Activated CD4-positive, alpha-beta T cell treated with anti-CD3 and anti-CD28 coated beads, Interleukin-2, amount 10 ng/mL, durations not matched to agents 7 days and 5 days (primary cell): ENCODE measurements at regions not wholly inside any gene's neighbourhood (a gene's known extent, or its start where the extent isn't known, plus 50 kb on each side); places are given as distances from the start of the nearest gene placed in this dataset.
"Not testable (repeated sequence)": the region's sequence is repeated elsewhere in the genome, so short reads cannot be mapped to it uniquely, and the experiment has no call there.

ENCODE experiments used
- CTCF ChIA-PET: fragments of 350-600 bp; sonication (Branson Sonifier 250); formaldehyde crosslinking; loops from one replicate; lab custom pipeline; 2021; ENCODE audit warnings: antibody characterized with exemption; lab: Charles Lee
- POLR2A ChIA-PET: fragments of 350-600 bp; sonication (Branson Sonifier 250); formaldehyde crosslinking; loops from one replicate; lab custom pipeline; 2021; ENCODE audit warnings: antibody characterized with exemption; lab: Charles Lee
- DNase-seq: peaks from one replicate; pipeline ENCODE4 v3.0.0-alpha.2; 2020
- H3K27ac Mint-ChIP-seq: one replicate; pipeline ENCODE4 v1.8.0; 2021; ENCODE audit warnings: mild to moderate bottlenecking, moderate library complexity, mixed read lengths
- H3K27me3 Mint-ChIP-seq: one replicate; pipeline ENCODE4 v1.8.0; 2021; ENCODE audit warnings: mixed read lengths
- H3K36me3 Mint-ChIP-seq: one replicate; pipeline ENCODE4 v1.8.0; 2021; ENCODE audit warnings: low read depth, mixed read lengths
- H3K4me1 Mint-ChIP-seq: one replicate; pipeline ENCODE4 v1.8.0; 2021; ENCODE audit warnings: mixed read lengths
- H3K4me3 Mint-ChIP-seq: one replicate; pipeline ENCODE4 v1.8.0; 2021; ENCODE audit warnings: mild to moderate bottlenecking, moderate library complexity, mixed read lengths
- H3K9me3 Mint-ChIP-seq: one replicate; pipeline ENCODE4 v1.8.0; 2021; ENCODE audit warnings: mixed read lengths

GRCh38 chr7:12911053-12911452 lies 223.6 kb downstream of the ARL4A start:
- Mint-ChIP-seq H3K9me3 (no peaks in the 10 kb centered on the region), H3K27ac (no peak overlapping the region), H3K27me3 (peaks cover 3% of the 10 kb centered on the region), H3K4me3 (no peak overlapping the region), H3K36me3 (no peaks in the 10 kb centered on the region), H3K4me1 (no peaks in the 10 kb centered on the region)
- POLR2A ChIA-PET = no interaction called here
- CTCF ChIA-PET = no interaction called here
- DNase-seq = no peak

- peaks cover 3% of the 10 kb centered on the region for H3K27me3 Mint-ChIP-seq
- POLR2A ChIA-PET = no interaction called here
- no peaks in the 10 kb centered on the region for H3K36me3 Mint-ChIP-seq
- no peaks in the 10 kb centered on the region for H3K4me1 Mint-ChIP-seq
- CTCF ChIA-PET = no interaction called here
- H3K4me3 Mint-ChIP-seq = no peak overlapping the region
- H3K9me3 Mint-ChIP-seq = no peaks in the 10 kb centered on the region
- DNase-seq = no peak
- H3K27ac Mint-ChIP-seq = no peak overlapping the region
Observed at GRCh38 chr7:12913002-12913401, 225.6 kb downstream of the ARL4A start.

- Mint-ChIP-seq H3K27me3 (no peaks in the 10 kb centered on the region), H3K9me3 (no peaks in the 10 kb centered on the region), H3K4me1 (no peaks in the 10 kb centered on the region), H3K36me3 (no peaks in the 10 kb centered on the region), H3K4me3 (no peak overlapping the region), H3K27ac (no peak overlapping the region)
- CTCF ChIA-PET = no interaction called here
- POLR2A ChIA-PET = no interaction called here
- no peak for DNase-seq
Observed at GRCh38 chr7:12917801-12918200, 230.4 kb downstream of the ARL4A start.

- no peaks in the 10 kb centered on the region for H3K9me3 Mint-ChIP-seq
- H3K27ac Mint-ChIP-seq = no peak overlapping the region
- no peaks in the 10 kb centered on the region for H3K27me3 Mint-ChIP-seq
- H3K36me3 Mint-ChIP-seq = no peaks in the 10 kb centered on the region
- no peak for DNase-seq
- no peak overlapping the region for H3K4me3 Mint-ChIP-seq
- ChIA-PET POLR2A (no interaction called here), CTCF (interaction anchor here (0.8 to 1.0 kb wide), 2 partner anchors 133 to 183 kb away, joined by 3 read pairs; no protein-coding TSS in a partner anchor)
- H3K4me1 Mint-ChIP-seq = no peaks in the 10 kb centered on the region
Observed at GRCh38 chr7:12921751-12922345, 234.4 kb downstream of the ARL4A start.

- H3K27ac Mint-ChIP-seq = no peak overlapping the region
- no peak for DNase-seq
- H3K36me3 Mint-ChIP-seq = no peaks in the 10 kb centered on the region
- ChIA-PET POLR2A (no interaction called here), CTCF (no interaction called here)
- no peak overlapping the region for H3K4me3 Mint-ChIP-seq
- H3K9me3 Mint-ChIP-seq = no peaks in the 10 kb centered on the region
- peaks cover 7% of the 10 kb centered on the region for H3K27me3 Mint-ChIP-seq
- no peaks in the 10 kb centered on the region for H3K4me1 Mint-ChIP-seq
Observed at GRCh38 chr7:12923971-12924370, 236.5 kb downstream of the ARL4A start.

- ChIA-PET POLR2A (no interaction called here), CTCF (interaction anchor here (1.2 kb wide), 1 partner anchor 133 kb away, joined by 3 read pairs; no protein-coding TSS in a partner anchor)
- no peak for DNase-seq
- Mint-ChIP-seq H3K27ac (no peak overlapping the region), H3K9me3 (no peaks in the 10 kb centered on the region), H3K4me1 (no peaks in the 10 kb centered on the region), H3K36me3 (no peaks in the 10 kb centered on the region), H3K27me3 (peaks cover 7% of the 10 kb centered on the region), H3K4me3 (no peak overlapping the region)
Observed at GRCh38 chr7:12926206-12926605, 238.8 kb downstream of the ARL4A start.

- peaks cover 7% of the 10 kb centered on the region for H3K27me3 Mint-ChIP-seq
- H3K4me3 Mint-ChIP-seq = no peak overlapping the region
- no peak overlapping the region for H3K27ac Mint-ChIP-seq
- CTCF ChIA-PET = no interaction called here
- H3K9me3 Mint-ChIP-seq = no peaks in the 10 kb centered on the region
- DNase-seq = no peak
- H3K36me3 Mint-ChIP-seq = no peaks in the 10 kb centered on the region
- POLR2A ChIA-PET = no interaction called here
- H3K4me1 Mint-ChIP-seq = no peaks in the 10 kb centered on the region
Observed at GRCh38 chr7:12927635-12928434, 240.4 kb downstream of the ARL4A start.

- POLR2A ChIA-PET = no interaction called here
- Mint-ChIP-seq H3K27ac (no peak overlapping the region), H3K9me3 (no peaks in the 10 kb centered on the region), H3K4me3 (no peak overlapping the region), H3K4me1 (no peaks in the 10 kb centered on the region), H3K27me3 (peaks cover 7% of the 10 kb centered on the region), H3K36me3 (no peaks in the 10 kb centered on the region)
- CTCF ChIA-PET = no interaction called here
- DNase-seq = no peak
Observed at GRCh38 chr7:12929476-12930140, 242.2 kb downstream of the ARL4A start.

GRCh38 chr7:12930534-12930933 lies 243.1 kb downstream of the ARL4A start:
- DNase-seq = no peak
- peaks cover 7% of the 10 kb centered on the region for H3K27me3 Mint-ChIP-seq
- H3K4me1 Mint-ChIP-seq = no peaks in the 10 kb centered on the region
- H3K36me3 Mint-ChIP-seq = no peaks in the 10 kb centered on the region
- H3K27ac Mint-ChIP-seq = no peak overlapping the region
- ChIA-PET POLR2A (no interaction called here), CTCF (no interaction called here)
- H3K9me3 Mint-ChIP-seq = no peaks in the 10 kb centered on the region
- H3K4me3 Mint-ChIP-seq = no peak overlapping the region

GRCh38 chr7:12931465-12931864 lies 244.0 kb downstream of the ARL4A start:
- H3K4me3 Mint-ChIP-seq, H3K27ac Mint-ChIP-seq: not testable (repeated sequence)

GRCh38 chr7:12939694-12940093 lies 252.3 kb downstream of the ARL4A start:
- Mint-ChIP-seq H3K27ac (no peak overlapping the region), H3K4me1 (no peaks in the 10 kb centered on the region), H3K27me3 (no peaks in the 10 kb centered on the region), H3K9me3 (no peaks in the 10 kb centered on the region), H3K4me3 (no peak overlapping the region), H3K36me3 (no peaks in the 10 kb centered on the region)
- no peak for DNase-seq
- ChIA-PET POLR2A (no interaction called here), CTCF (no interaction called here)

More at GRCh38 chr7:12931465-12931864, 244.0 kb downstream of the ARL4A start:
- CTCF ChIA-PET, H3K27me3 Mint-ChIP-seq, DNase-seq, H3K9me3 Mint-ChIP-seq, H3K36me3 Mint-ChIP-seq, H3K4me1 Mint-ChIP-seq: not testable (repeated sequence)
- POLR2A ChIA-PET = interaction anchor here (0.6 kb wide), 1 partner anchor 67 kb away, joined by 3 read pairs; no protein-coding TSS in a partner anchor

- Mint-ChIP-seq H3K4me1 (no peaks in the 10 kb centered on the region), H3K27me3 (no peaks in the 10 kb centered on the region), H3K36me3 (no peaks in the 10 kb centered on the region), H3K4me3 (no peak overlapping the region), H3K9me3 (no peaks in the 10 kb centered on the region), H3K27ac (no peak overlapping the region)
- ChIA-PET POLR2A (no interaction called here), CTCF (no interaction called here)
- DNase-seq = no peak
Observed at GRCh38 chr7:12941512-12941911, 254.1 kb downstream of the ARL4A start.

- H3K4me3 Mint-ChIP-seq = no peak overlapping the region
- H3K36me3 Mint-ChIP-seq = no peaks in the 10 kb centered on the region
- no peak for DNase-seq
- H3K4me1 Mint-ChIP-seq = no peaks in the 10 kb centered on the region
- H3K9me3 Mint-ChIP-seq = no peaks in the 10 kb centered on the region
- ChIA-PET CTCF (no interaction called here), POLR2A (no interaction called here)
- no peaks in the 10 kb centered on the region for H3K27me3 Mint-ChIP-seq
- no peak overlapping the region for H3K27ac Mint-ChIP-seq
Observed at GRCh38 chr7:12942609-12943008, 255.2 kb downstream of the ARL4A start.
